HG02938 (cell line): ENCODE measurements at regions not wholly inside any gene's neighbourhood (a gene's known extent, or its start where the extent isn't known, plus 50 kb on each side); places are given as distances from the start of the nearest gene placed in this dataset.

Source experiments
- ATAC-seq: cut with Tn5 transposase; IDR thresholded peaks from one replicate; pipeline ENCODE4 v1.9.1; 2021; ENCODE audit warnings: mild to moderate bottlenecking, moderate library complexity; ENCODE audit not compliant: unreplicated experiment

- no peak for ATAC-seq
These were observed 491.8 kb downstream of the ANXA1 start for GRCh38 chr9:73643379-73644013.

- ATAC-seq = no peak
These were observed 495.9 kb downstream of the ANXA1 start for GRCh38 chr9:73647560-73647959.

- ATAC-seq = no peak
These were observed 497.9 kb downstream of the ANXA1 start for GRCh38 chr9:73649552-73649951.

- no peak for ATAC-seq
These were observed 503.7 kb downstream of the ANXA1 start for GRCh38 chr9:73655363-73655762.

- ATAC-seq = no peak
These were observed 504.2 kb downstream of the ANXA1 start for GRCh38 chr9:73655831-73656230.

GRCh38 chr9:73665253-73665652 is 513.6 kb downstream of the ANXA1 start:
- no peak for ATAC-seq

GRCh38 chr9:73667749-73668148 is 516.1 kb downstream of the ANXA1 start:
- ATAC-seq = no peak

- no peak for ATAC-seq
These were observed 529.2 kb downstream of the ANXA1 start for GRCh38 chr9:73680831-73681230.

- ATAC-seq = no peak
These were observed 531.1 kb downstream of the ANXA1 start for GRCh38 chr9:73682789-73683188.

- no peak for ATAC-seq
These were observed 532.4 kb downstream of the ANXA1 start for GRCh38 chr9:73683862-73684591.

GRCh38 chr9:73684601-73685000 is 532.9 kb downstream of the ANXA1 start:
- no peak for ATAC-seq

GRCh38 chr9:73685786-73686185 is 534.1 kb downstream of the ANXA1 start:
- no peak for ATAC-seq

GRCh38 chr9:73689051-73689870 is 537.6 kb downstream of the ANXA1 start:
- ATAC-seq = no peak

- no peak for ATAC-seq
These were observed 549.9 kb downstream of the ANXA1 start for GRCh38 chr9:73701415-73702057.

GRCh38 chr9:73714294-73714693 is 562.6 kb downstream of the ANXA1 start:
- no peak for ATAC-seq

GRCh38 chr9:73715591-73715990 is 563.9 kb downstream of the ANXA1 start:
- no peak for ATAC-seq

- no peak for ATAC-seq
These were observed 568.0 kb downstream of the ANXA1 start for GRCh38 chr9:73719660-73720059.

GRCh38 chr9:73720601-73721000 is 568.9 kb downstream of the ANXA1 start:
- ATAC-seq = no peak

GRCh38 chr9:73736270-73736669 is 584.6 kb downstream of the ANXA1 start:
- ATAC-seq = no peak

- ATAC-seq = no peak
These were observed 587.3 kb downstream of the ANXA1 start for GRCh38 chr9:73738741-73739530.

GRCh38 chr9:73741316-73741715 is 589.7 kb downstream of the ANXA1 start:
- no peak for ATAC-seq
